Muscle of back (tissue), 3 donors: ENCODE measurements at regions not wholly inside any gene's neighbourhood (a gene's known extent, or its start where the extent isn't known, plus 50 kb on each side); places are given as distances from the start of the nearest gene placed in this dataset.

Experiments used
- DNase-seq, 3 donors: peaks; one replicate each; pipeline versions ENCODE4 v3.0.0 to v3.0.0-alpha.2; 2013

DNA sequence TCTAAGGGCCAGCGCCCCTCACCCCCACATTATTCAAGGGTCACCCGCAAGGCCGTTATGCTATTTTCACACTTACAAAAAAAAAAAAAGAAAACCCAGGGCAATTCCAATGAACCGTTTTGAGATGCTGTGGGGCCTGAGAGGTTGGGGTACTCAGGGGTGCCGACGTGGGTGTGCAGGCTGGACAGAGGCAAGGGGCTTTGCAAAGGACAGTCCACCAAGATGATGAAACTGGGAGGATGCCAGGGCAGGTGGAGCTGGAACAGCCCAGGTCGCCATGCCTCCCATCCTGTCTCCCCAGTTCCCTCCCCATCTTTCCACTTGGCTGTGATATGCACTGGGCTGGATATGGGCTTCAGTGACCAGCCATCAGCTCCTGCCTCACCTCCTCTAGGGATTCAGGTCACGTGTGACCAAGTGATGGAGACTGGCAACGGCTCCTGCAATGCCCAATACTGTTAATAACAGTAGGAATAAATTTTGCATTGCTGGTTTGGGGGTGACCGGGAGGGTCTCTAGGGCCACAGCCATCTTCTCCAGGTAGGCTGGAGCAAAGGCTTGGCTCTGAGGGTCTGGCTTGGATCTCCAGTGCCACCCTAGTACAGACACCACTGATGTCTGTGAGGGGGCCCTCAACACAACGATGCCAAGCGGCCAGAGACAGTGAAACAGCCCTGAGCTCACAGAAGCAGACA, 151.3 kb upstream of the TNRC6C start:
- DNase-seq = no peak

GRCh38 chr17:77807746-77808441, 150.6 kb upstream of the TNRC6C start:
- no peak for DNase-seq

- DNase-seq = no peak
Measured at GRCh38 chr17:77808686-77809425, 149.6 kb upstream of the TNRC6C start.

DNA sequence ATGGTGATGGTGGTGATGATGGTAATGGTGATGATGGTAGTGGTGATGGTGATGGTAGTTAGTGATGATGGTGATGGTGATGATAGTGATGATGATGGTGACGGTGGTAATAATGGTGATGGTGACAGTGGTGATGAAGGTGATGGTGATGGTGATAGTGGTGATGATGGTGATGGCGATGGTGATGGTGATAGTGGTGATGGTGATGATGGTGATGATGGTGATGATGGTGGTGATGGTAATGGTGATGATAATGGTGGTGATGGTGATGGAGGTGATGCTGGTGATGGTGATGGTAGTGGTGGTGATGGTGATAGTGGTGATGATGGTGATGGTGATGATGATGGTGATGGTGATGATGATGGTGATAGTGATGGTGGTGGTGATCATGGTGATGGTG, 148.7 kb upstream of the TNRC6C start:
- DNase-seq = no peak

DNA sequence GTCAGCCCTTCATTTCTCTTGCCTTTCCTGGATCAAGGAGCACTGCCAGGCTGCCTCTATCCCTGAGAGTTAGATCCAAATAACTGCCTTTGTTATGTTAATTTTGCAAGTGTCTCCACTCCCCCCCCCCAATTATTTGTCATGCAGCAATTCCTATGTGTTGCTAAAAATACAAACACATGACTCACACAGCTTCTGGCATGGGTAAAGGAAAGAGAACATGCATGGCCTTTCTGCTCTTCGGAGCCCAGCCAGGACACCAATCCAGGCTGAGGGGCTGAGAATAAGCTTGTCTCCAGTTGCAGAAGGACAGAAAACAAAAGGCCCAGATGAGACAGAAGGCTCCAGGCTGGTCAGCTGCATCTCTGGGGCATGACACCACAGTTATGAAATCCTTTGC, 148.0 kb upstream of the TNRC6C start:
- peak; percentile 76 to 86 (median 79) for DNase-seq

DNA sequence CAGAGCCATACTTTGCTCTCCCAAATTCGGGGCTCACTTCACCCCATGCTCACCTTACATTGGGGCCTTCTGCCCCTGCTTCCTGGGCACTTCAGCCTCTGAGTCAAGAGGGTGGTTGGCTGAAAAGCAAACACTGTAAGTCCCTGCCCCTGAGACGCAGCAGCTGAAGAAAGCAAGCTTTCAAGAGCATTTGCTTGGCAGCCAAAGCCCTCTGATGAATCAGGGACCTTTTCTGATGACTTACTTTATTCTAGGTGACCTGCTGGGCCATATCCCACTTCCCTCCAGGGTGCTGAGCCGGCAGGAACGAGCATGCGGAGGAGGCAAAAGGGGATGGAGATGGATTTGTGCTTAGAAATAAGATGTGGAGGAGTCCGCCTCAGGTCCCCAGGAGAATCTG, 147.0 kb upstream of the TNRC6C start:
- DNase-seq = no peak

- DNase-seq = no peak
Measured at GRCh38 chr17:77814091-77814772, 144.3 kb upstream of the TNRC6C start.

DNA sequence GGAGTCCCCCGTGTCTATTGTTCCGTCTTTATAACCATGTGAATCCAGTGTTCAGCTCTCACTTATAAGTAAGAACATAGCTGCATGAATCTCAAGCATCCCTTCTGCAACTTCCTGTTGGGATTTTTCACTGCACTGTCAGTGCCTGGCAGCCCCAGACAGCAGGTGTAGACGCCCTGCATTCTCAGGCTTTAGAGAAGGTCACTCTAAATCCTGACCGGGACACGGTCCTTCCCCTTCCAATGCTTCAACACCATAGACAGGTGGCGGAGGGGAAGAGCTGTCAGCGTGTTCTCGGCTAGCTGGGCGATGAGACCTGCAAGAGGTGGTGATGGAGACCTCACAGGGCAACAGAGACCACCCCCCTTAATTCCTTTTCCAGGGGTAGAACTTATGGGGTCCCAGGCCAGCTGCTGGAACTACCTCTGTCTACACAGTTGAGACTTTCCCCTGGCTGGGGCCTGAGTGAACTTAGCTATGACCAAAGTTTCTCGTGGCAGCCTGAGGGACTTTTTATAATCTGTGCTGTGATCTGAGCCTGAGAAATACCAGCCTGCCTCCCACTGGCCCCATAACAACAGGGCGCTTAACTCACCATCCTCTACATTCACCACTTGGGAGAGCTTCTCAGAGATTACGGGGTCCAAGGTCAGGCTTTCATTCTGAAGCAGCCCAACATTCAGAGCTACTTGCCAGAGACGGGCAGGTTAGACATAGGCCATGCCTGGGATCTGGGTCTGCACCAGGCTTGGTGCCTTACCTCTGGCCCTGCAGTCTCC, 143.2 kb upstream of the TNRC6C start:
- peak in 1 of 3 donors; percentile 30 for DNase-seq

GRCh38 chr17:77817953-77818352, 140.6 kb upstream of the TNRC6C start:
- DNase-seq = no peak

DNA sequence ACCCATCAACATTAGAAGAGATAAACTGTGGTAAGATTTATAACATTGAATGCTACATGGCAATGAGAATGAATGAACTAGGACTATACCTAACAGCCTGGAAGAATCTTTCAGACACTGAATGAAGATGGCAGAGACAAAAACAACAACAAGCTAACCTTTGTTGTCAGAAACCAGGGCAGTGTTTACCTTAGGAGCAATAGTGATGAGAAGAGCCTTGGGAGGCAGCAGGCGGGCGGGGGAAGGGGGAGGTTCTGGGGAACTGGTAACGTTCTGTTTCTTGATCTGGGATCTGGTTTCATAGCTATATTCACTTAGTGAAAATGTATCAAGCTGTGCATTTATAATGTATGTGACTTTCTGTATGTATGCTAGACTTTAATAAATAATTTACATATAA, 139.0 kb upstream of the TNRC6C start:
- DNase-seq = no peak

GRCh38 chr17:77821114-77821513, 137.4 kb upstream of the TNRC6C start:
- DNase-seq = no peak

DNA sequence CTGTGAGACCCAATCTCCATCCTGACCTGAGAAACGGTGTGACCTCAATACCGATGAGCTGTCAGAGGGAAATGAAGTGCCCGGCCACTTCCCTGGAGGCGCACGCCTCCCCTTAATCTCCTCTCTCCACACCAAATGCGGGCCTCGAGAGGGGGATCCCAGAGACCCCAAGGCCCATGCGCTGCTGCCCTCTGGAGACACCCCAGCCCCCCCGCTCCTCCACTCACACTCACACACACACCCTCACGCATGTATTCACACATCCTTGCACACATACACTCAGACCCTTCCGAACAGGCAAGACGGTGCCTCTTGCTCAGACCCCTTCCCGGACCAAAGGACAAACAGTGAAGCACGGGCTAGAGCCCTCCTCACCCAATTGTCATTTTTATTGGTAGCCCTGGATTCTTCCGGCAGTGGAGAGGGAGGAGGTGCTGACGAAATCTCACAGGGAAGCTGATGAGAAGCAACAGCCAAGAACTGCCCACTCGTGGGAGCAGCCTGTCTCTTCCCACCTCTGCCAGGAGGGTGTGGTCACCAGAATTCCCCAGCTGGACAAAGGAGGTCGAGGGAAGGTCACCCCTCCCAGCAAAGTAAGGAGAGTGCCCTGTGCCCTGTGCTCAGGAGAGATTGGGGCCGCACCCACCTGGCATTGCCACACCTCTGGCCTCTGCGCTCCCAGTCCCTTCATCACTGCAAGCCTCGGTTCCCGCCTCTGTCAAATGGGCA, 136.0 kb upstream of the TNRC6C start:
- DNase-seq = peak in 1 of 3 donors; percentile 32

DNA sequence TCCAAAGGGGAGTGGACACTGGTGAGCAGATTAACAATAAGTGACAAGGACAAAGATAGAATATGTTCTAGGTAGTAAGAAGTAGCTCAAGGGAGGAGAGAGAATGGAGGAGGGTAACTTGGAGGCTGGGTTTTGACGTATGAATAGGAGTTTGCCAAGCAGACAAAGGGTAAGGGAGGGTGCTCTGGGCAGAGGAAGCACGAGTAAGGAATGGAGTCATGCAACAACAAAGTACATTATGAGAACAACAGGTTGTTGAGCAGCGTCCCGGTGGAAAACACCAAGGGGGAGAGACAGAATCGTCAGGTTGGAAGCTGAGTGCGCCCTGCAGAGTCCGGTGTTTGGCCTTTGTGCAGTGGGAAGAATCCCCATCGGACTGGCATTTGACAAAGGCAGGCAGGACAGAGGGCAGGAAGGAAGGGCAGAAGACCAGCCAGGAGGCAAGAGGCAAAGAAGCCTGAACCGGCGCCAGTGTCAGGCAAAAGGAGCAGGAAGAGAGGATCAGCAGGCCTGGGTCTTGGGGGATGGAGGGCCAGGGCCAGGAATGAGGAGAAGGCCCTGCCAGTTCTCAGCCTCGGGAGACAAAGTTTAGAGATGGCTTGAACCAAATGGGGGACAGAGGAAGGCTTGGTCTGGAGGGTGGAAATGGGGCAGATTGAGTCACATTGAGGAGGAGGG, 134.3 kb upstream of the TNRC6C start:
- DNase-seq = no peak

- DNase-seq = no peak
Measured at GRCh38 chr17:77824780-77825280, 133.7 kb upstream of the TNRC6C start.

- no peak for DNase-seq
Measured at GRCh38 chr17:77825621-77826020, 132.9 kb upstream of the TNRC6C start.

GRCh38 chr17:77826132-77826873, 132.2 kb upstream of the TNRC6C start:
- DNase-seq = no peak

GRCh38 chr17:77827039-77827438, 131.5 kb upstream of the TNRC6C start:
- no peak for DNase-seq

- no peak for DNase-seq
Measured at GRCh38 chr17:77827511-77827910, 131.0 kb upstream of the TNRC6C start.
